ENCODE measurements at regions not wholly inside any gene's neighbourhood (a gene's known extent, or its start where the extent isn't known, plus 50 kb on each side); places are given as distances from the start of the nearest gene placed in this dataset.

DNA sequence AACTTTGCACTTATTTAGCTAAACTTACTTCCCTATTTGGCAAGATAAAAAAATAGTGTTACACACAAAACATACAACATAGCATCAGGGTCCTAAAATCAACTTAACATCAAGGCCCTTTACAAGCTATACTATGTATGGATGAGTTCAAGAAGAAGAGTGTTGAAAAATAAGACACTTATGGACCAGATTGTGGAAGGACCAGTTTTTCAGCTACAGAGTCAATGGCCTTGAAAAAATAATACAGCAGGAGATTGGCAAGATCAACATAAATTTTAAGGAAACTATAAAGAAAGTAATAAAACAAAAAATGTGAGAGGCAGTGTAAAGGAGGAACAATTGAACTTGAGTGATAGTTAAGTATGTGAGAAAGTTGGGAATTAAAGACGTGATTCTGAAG is 66.3 kb upstream of the BBX start:
- H3K4me3 Mint-ChIP-seq, result no peak overlapping the region
- H2AFZ ChIP-seq (ENCODE audit: insufficient read depth, low read depth, low read length, poor library complexity, severe bottlenecking), result no peak overlapping the region
- no peaks in the 10 kb centered on the region for H3K27me3 Mint-ChIP-seq (ENCODE audit: low read depth in 3 of 3)
- no peaks in the 10 kb centered on the region for H3K36me3 Mint-ChIP-seq
- no peaks in the 10 kb centered on the region for H3K79me2 ChIP-seq (ENCODE audit: insufficient read depth, low read length)
- no peaks in the 10 kb centered on the region for H3K4me1 Mint-ChIP-seq
- DNase-seq, result no peak
- no peak overlapping the region for H3K4me3 ChIP-seq (replicated peaks in 1 of 3; ENCODE audit: low read depth in 2 of 3, low read length in 3 of 3)
- no peaks in the 10 kb centered on the region for H3K9me3 ChIP-seq (replicated peaks in 1 of 2; ENCODE audit: control insufficient read depth in 1 of 2, insufficient read depth in 1 of 2, low read length in 2 of 2)
- no peaks in the 10 kb centered on the region for H3K4me1 ChIP-seq (ENCODE audit: control insufficient read depth in 1 of 2, insufficient read depth in 2 of 2, low read length in 2 of 2)
- H3K36me3 ChIP-seq (replicated peaks in 1 of 2; ENCODE audit: control insufficient read depth in 1 of 2, insufficient read depth in 2 of 2, low read length in 2 of 2), result no peaks in the 10 kb centered on the region
- H4K20me1 ChIP-seq (ENCODE audit: insufficient read depth, low read length), result no peaks in the 10 kb centered on the region
- no peak overlapping the region for H3K4me2 ChIP-seq (replicated peaks; ENCODE audit: extremely low read depth, low read length, poor library complexity, severe bottlenecking)
- no peak overlapping the region for H3K27ac ChIP-seq (ENCODE audit: low read depth in 1 of 2, low read length in 2 of 2)
- 91% methylated on average over 1 of the region's 1 CpG for WGBS (ENCODE audit: insufficient coverage)
- H3K27me3 ChIP-seq (ENCODE audit: control insufficient read depth in 2 of 2, insufficient read depth in 2 of 2, low read length in 2 of 2), result no peaks in the 10 kb centered on the region
- H3K9ac ChIP-seq (ENCODE audit: insufficient read depth, low read length, poor library complexity, severe bottlenecking), result no peak overlapping the region
- no peak overlapping the region for H3K27ac Mint-ChIP-seq
- intact Hi-C loops (cut with micrococcal nuclease), result no loop called here
- peaks cover 0 to 2% (median 0%) of the 10 kb centered on the region in 7 donors for H3K9me3 Mint-ChIP-seq
- TF ChIP-seq, protein P1, sequence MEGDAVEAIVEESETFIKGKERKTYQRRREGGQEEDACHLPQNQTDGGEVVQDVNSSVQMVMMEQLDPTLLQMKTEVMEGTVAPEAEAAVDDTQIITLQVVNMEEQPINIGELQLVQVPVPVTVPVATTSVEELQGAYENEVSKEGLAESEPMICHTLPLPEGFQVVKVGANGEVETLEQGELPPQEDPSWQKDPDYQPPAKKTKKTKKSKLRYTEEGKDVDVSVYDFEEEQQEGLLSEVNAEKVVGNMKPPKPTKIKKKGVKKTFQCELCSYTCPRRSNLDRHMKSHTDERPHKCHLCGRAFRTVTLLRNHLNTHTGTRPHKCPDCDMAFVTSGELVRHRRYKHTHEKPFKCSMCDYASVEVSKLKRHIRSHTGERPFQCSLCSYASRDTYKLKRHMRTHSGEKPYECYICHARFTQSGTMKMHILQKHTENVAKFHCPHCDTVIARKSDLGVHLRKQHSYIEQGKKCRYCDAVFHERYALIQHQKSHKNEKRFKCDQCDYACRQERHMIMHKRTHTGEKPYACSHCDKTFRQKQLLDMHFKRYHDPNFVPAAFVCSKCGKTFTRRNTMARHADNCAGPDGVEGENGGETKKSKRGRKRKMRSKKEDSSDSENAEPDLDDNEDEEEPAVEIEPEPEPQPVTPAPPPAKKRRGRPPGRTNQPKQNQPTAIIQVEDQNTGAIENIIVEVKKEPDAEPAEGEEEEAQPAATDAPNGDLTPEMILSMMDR (IDR thresholded peaks at IDR 0.05), result no peak

DNA sequence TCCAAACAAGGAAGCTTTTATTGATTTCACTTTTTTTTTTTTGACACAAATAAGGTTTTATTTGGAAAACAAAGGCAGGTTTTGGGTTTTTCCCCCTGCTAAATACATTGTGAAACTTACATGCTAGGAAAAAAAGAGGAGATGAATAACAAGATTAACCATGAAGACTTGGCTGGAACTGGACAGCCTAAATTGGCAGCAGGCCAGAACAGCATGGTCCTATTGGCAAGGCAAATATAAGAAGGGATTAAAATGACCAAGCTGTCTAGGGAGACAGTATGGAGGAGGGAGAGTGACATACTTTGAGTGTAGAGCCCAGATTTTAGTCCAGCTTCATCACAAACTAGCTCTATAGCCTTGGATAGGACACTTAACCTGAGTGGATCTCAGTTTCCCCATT is 63.9 kb upstream of the BBX start:
- TF ChIP-seq, protein P1 (IDR thresholded peaks at IDR 0.05), result no peak
- H3K36me3 ChIP-seq (replicated peaks in 1 of 2; ENCODE audit: control insufficient read depth in 1 of 2, insufficient read depth in 2 of 2, low read length in 2 of 2), result no peaks in the 10 kb centered on the region
- no peak overlapping the region for H3K27ac Mint-ChIP-seq
- no peaks in the 10 kb centered on the region for H3K4me1 Mint-ChIP-seq
- H3K27me3 Mint-ChIP-seq (ENCODE audit: low read depth in 3 of 3), result no peaks in the 10 kb centered on the region
- H2AFZ ChIP-seq (ENCODE audit: insufficient read depth, low read depth, low read length, poor library complexity, severe bottlenecking), result no peak overlapping the region
- no peak overlapping the region for H3K4me3 ChIP-seq (replicated peaks in 1 of 3; ENCODE audit: low read depth in 2 of 3, low read length in 3 of 3)
- peaks cover 0 to 1% (median 0%) of the 10 kb centered on the region in 7 donors for H3K9me3 Mint-ChIP-seq
- no peaks in the 10 kb centered on the region for H3K9me3 ChIP-seq (replicated peaks in 1 of 2; ENCODE audit: control insufficient read depth in 1 of 2, insufficient read depth in 1 of 2, low read length in 2 of 2)
- H3K4me2 ChIP-seq (replicated peaks; ENCODE audit: extremely low read depth, low read length, poor library complexity, severe bottlenecking), result no peak overlapping the region
- H3K79me2 ChIP-seq (ENCODE audit: insufficient read depth, low read length), result no peaks in the 10 kb centered on the region
- H3K27ac ChIP-seq (ENCODE audit: low read depth in 1 of 2, low read length in 2 of 2), result no peak overlapping the region
- H3K36me3 Mint-ChIP-seq, result no peaks in the 10 kb centered on the region
- H3K27me3 ChIP-seq (ENCODE audit: control insufficient read depth in 2 of 2, insufficient read depth in 2 of 2, low read length in 2 of 2), result no peaks in the 10 kb centered on the region
- H3K4me1 ChIP-seq (ENCODE audit: control insufficient read depth in 1 of 2, insufficient read depth in 2 of 2, low read length in 2 of 2), result no peaks in the 10 kb centered on the region
- H4K20me1 ChIP-seq (ENCODE audit: insufficient read depth, low read length), result no peaks in the 10 kb centered on the region
- no peak overlapping the region for H3K4me3 Mint-ChIP-seq
- intact Hi-C loops (cut with micrococcal nuclease), result no loop called here
- no peak for DNase-seq
- no peak overlapping the region for H3K9ac ChIP-seq (ENCODE audit: insufficient read depth, low read length, poor library complexity, severe bottlenecking)
